Tibial nerve (tissue), 4 donors: ENCODE measurements at regions not wholly inside any gene's neighbourhood (a gene's known extent, or its start where the extent isn't known, plus 50 kb on each side); places are given as distances from the start of the nearest gene placed in this dataset.

Experiments used
- DNase-seq, 2 donors: peaks; one replicate each; pipeline ENCODE4 v3.0.0-alpha.2; 2019; ENCODE audit warnings: low spot score in 2 of 2
- H3K27ac ChIP-seq, 4 donors: fragments of 200-600 bp; sonication (generic) in 3 of 4; one replicate each; pipeline ENCODE4 v1.5.1; 2017 to 2019; ENCODE audit warnings: mild to moderate bottlenecking in 1 of 4
- H3K27me3 ChIP-seq, 2 donors: fragments of 200-600 bp; sonication (generic) in 1 of 2; one replicate each; pipeline versions ENCODE4 v1.5.1 to v1.6.0; 2017 to 2019
- H3K36me3 ChIP-seq, 3 donors: fragments of 200-600 bp; sonication (generic); one replicate each; pipeline ENCODE4 v1.5.1; 2018 to 2019
- H3K4me1 ChIP-seq, 4 donors: fragments of 200-600 bp; sonication (generic) in 3 of 4; one replicate each; pipeline ENCODE4 v1.5.1; 2017 to 2019
- H3K4me3 ChIP-seq, 4 donors: fragments of 200-600 bp; sonication (generic) in 3 of 4; one replicate each; pipeline ENCODE4 v1.5.1; 2017 to 2019; ENCODE audit warnings: mild to moderate bottlenecking in 1 of 4, moderate library complexity in 1 of 4
- H3K9me3 ChIP-seq, 4 donors: fragments of 200-600 bp; sonication (generic) in 3 of 4; one replicate each; pipeline ENCODE4 v1.5.1; 2017 to 2019
- EP300 ChIP-seq, 2 donors: sonication (generic); formaldehyde crosslinking; IDR thresholded peaks; one replicate each; pipeline ENCODE4 v1.6.1; 2017; ENCODE audit warnings: antibody characterized with exemption in 2 of 2, mild to moderate bottlenecking in 1 of 2
- POLR2A ChIP-seq, 2 donors: fragments of 450-650 bp; IDR thresholded peaks; one replicate each; pipeline ENCODE4 v1.6.1; 2017; ENCODE audit warnings: antibody characterized with exemption in 2 of 2, mild to moderate bottlenecking in 2 of 2, moderate library complexity in 2 of 2
- WGBS, 2 donors: methylation state at CpG; one replicate each; pipeline ENCODE4 v1.1.5; 2018; 5-methylcytosine and 5-hydroxymethylcytosine counted together
- TF ChIP-seq, protein P1 (sequence below), 5 experiments: fragments of 200-600 bp in 3 of 5; fragments of 450-650 bp in 2 of 5; sonication (generic) in 3 of 5; IDR thresholded peaks; one replicate each; pipeline ENCODE4 v1.5.1; 2016 to 2019; ENCODE audit warnings: antibody characterized with exemption in 5 of 5, mild to moderate bottlenecking in 3 of 5, moderate library complexity in 2 of 5

DNA sequence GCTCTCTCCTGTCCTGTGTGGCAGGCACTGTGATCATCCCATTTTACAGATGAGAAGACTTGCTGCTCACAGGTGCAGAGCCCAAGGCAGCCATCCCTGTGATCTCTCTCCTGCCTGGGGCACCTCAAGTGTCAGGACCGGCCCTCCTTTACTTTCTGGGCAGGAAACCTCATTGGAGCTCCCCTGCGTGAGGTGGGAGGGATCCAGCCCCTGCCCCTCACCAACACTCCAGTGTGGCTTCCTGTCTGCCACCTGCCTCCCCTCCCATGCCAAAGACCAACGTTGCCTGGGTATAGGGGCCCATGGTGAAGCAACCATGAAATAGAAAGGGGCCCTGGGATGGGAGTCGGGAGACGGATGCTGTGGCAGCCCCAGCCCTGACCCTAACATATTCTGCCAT, 91.2 kb upstream of the MYL10 start:
- 64 to 66% methylated on average over 4 to 5 of the region's 5 CpGs for WGBS, 2 donors

DNA sequence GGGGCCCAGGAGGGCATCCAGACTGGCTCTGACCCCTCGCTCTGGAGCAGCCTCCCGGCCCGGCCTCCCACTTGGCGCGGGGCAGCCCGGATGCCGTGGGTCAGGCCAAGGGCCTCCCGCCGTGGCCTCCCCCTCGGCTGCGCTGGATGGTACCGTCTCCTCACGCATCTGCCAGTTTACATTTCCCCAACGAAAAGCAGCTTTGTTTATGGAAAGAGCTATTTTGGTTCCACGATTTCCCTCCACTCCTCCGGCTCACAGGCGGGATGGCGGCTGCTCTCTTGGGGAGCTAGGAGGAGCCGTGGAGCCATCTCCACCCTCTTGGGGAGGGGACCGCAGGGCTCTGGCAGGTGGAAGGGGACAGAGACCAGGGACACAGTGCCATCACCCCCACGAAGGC, 93.2 kb upstream of the MYL10 start:
- peaks cover 0 to 10% of the 10 kb centered on the region in 2 donors for H3K27me3 ChIP-seq
- peaks cover 0 to 9% (median 0%) of the 10 kb centered on the region in 4 donors for H3K4me1 ChIP-seq
- H3K36me3 ChIP-seq: no peaks in the 10 kb centered on the region
- TF ChIP-seq, protein P1, sequence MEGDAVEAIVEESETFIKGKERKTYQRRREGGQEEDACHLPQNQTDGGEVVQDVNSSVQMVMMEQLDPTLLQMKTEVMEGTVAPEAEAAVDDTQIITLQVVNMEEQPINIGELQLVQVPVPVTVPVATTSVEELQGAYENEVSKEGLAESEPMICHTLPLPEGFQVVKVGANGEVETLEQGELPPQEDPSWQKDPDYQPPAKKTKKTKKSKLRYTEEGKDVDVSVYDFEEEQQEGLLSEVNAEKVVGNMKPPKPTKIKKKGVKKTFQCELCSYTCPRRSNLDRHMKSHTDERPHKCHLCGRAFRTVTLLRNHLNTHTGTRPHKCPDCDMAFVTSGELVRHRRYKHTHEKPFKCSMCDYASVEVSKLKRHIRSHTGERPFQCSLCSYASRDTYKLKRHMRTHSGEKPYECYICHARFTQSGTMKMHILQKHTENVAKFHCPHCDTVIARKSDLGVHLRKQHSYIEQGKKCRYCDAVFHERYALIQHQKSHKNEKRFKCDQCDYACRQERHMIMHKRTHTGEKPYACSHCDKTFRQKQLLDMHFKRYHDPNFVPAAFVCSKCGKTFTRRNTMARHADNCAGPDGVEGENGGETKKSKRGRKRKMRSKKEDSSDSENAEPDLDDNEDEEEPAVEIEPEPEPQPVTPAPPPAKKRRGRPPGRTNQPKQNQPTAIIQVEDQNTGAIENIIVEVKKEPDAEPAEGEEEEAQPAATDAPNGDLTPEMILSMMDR (IDR thresholded peaks at IDR 0.05): no peak
- no peak for TF ChIP-seq EP300 (IDR thresholded peaks at IDR 0.05)
- no peak for TF ChIP-seq POLR2A (IDR thresholded peaks at IDR 0.05)
- peaks cover 0 to 7% (median 0%) of the 10 kb centered on the region in 4 donors for H3K9me3 ChIP-seq
- no peak overlapping the region for H3K27ac ChIP-seq
- no peak overlapping the region for H3K4me3 ChIP-seq
- DNase-seq: no peak
- 56 to 65% methylated on average over 19 to 21 of the region's 21 CpGs for WGBS, 2 donors

More for the DNA sequence above, 91.2 kb upstream of the MYL10 start:
- TF ChIP-seq EP300 (IDR thresholded peaks at IDR 0.05) (no peak), POLR2A (IDR thresholded peaks at IDR 0.05) (no peak)
- TF ChIP-seq, protein P1 (IDR thresholded peaks at IDR 0.05): no peak
- H3K27me3 ChIP-seq: peaks cover 0 to 10% of the 10 kb centered on the region in 2 donors
- no peak overlapping the region for H3K27ac ChIP-seq
- no peak for DNase-seq
- no peak overlapping the region for H3K4me3 ChIP-seq
- peaks cover 0 to 7% (median 0%) of the 10 kb centered on the region in 4 donors for H3K9me3 ChIP-seq
- H3K4me1 ChIP-seq: peaks cover 0 to 9% (median 0%) of the 10 kb centered on the region in 4 donors
- H3K36me3 ChIP-seq: no peaks in the 10 kb centered on the region

DNA sequence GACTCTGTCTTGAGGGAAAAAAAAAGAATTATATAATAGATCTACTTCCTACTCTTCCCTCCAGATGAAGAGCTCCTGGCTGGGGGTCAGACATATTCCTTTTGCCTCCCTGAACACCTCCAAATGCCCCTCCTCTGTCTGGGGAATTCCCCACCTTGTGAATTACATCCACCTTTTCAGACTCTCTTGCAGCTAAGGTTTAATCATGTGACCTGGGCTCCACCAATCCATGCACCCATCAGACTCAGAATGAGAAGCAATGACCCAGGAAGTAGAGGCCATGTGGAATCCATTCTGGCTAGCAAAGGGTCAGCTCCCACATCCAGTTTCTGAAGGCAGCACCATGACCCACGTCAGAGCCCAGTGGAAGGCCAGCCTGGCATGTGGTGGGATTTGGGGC, 93.6 kb upstream of the CUX1 start:
- Histone ChIP-seq H3K4me3 (no peak overlapping the region), H3K4me1 (no peaks in the 10 kb centered on the region), H3K9me3 (peaks cover 0 to 7% (median 0%) of the 10 kb centered on the region in 4 donors), H3K27me3 (peaks cover 0 to 4% of the 10 kb centered on the region in 2 donors), H3K27ac (no peak overlapping the region), H3K36me3 (no peaks in the 10 kb centered on the region)
- TF ChIP-seq EP300 (IDR thresholded peaks at IDR 0.05): no peak
- no peak for TF ChIP-seq POLR2A (IDR thresholded peaks at IDR 0.05)
- TF ChIP-seq, protein P1 (IDR thresholded peaks at IDR 0.05): no peak
- no peak for DNase-seq
- WGBS, 2 donors: 40 to 60% methylated on average over 1 of the region's 1 CpG

DNA sequence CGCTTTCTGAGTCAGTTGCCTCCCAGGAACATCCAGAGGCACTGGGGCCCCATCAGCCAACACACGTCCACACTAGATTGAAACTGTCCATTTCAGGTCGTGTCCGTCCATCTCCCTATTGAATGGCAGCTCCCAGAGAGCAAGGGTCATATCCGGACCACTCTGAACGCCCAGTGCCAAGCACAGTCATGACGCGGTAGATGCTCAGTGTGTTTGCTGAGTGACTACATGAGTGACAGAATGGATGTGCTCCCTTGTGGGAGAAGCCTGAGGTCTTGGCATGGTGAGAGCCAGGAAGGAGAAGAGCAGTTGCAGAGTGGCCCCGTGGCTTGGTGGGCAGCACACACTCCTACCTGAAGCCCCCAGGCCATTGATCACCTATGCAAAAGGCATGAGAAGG, 92.5 kb upstream of the CUX1 start:
- DNase-seq: no peak
- Histone ChIP-seq H3K27ac (no peak overlapping the region), H3K36me3 (no peaks in the 10 kb centered on the region), H3K4me3 (no peak overlapping the region), H3K4me1 (no peaks in the 10 kb centered on the region), H3K27me3 (no peaks in the 10 kb centered on the region), H3K9me3 (peaks cover 0 to 7% (median 0%) of the 10 kb centered on the region in 4 donors)
- 89 to 92% methylated on average over 9 of the region's 9 CpGs for WGBS, 2 donors
- TF ChIP-seq EP300 (IDR thresholded peaks at IDR 0.05) (no peak), POLR2A (IDR thresholded peaks at IDR 0.05) (no peak)
- TF ChIP-seq, protein P1 (IDR thresholded peaks at IDR 0.05): no peak

DNA sequence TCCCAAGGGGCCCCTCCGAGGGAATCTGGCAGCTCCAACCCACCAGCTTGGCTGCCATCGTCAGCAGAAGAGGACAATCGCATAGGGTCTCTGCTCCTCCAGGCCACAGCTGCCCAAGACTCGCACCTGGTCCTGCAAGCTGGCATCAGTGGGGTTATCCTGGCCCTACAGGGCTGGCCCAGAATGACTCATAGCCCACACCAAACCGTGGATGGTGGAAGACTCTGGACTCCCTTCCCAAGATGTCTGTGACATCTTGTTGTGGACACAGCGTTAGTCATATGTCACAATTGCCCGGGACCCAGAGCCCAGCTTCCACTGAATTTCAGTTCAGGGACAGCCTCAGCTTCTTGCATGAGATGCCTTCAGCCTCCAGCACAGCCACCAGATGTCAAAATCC, 91.5 kb upstream of the CUX1 start:
- H3K4me1 ChIP-seq: no peaks in the 10 kb centered on the region

More for the DNA sequence above, 91.5 kb upstream of the CUX1 start:
- Histone ChIP-seq H3K36me3 (no peaks in the 10 kb centered on the region), H3K4me3 (no peak overlapping the region), H3K27ac (no peak overlapping the region), H3K9me3 (peaks cover 0 to 7% (median 0%) of the 10 kb centered on the region in 4 donors), H3K27me3 (no peaks in the 10 kb centered on the region)
- no peak for DNase-seq
- WGBS, 2 donors: 65 to 66% methylated on average over 3 to 7 of the region's 7 CpGs
- TF ChIP-seq EP300 (IDR thresholded peaks at IDR 0.05) (no peak), POLR2A (IDR thresholded peaks at IDR 0.05) (no peak)
- TF ChIP-seq, protein P1 (IDR thresholded peaks at IDR 0.05): no peak
